K562 (cell line): ENCODE measurements at regions not wholly inside any gene's neighbourhood (a gene's known extent, or its start where the extent isn't known, plus 50 kb on each side); places are given as distances from the start of the nearest gene placed in this dataset.

Experiments used
- ATAC-seq: fragments of 200-7000 bp; cut with Tn5 transposase; 3 replicates; pipeline ENCODE4 v1.9.1; 2020; ENCODE audit warnings: moderate library complexity
- BruUV-seq: library from RNA; stranded (reverse); fragments of 400-500 nt; replicated peaks from 2 replicates; lab custom pipeline; 2021; lab: Mats Ljungman, UMichigan
- CTCF ChIA-PET: fragments of 300-600 bp; formaldehyde crosslinking; extraction: SDS; loops from one replicate; lab custom pipeline; 2021; ENCODE audit warnings: low intra/inter-chr PET ratio; lab: Yijun Ruan, JAX
- POLR2A ChIA-PET: fragments of 300-600, 350-650 bp; sonication (Branson Sonifier 250); formaldehyde crosslinking; extraction: SDS; loops from one replicate; lab custom pipeline; 2021; ENCODE audit warnings: antibody characterized with exemption, inconsistent platforms; lab: Yijun Ruan, JAX
- DNase-seq, 4 experiments: peaks; one replicate each; pipeline versions ENCODE4 v3.0.0 to v3.0.0-alpha.2; 2011 to 2018; ENCODE audit warnings: low spot score in 3 of 4, mixed read lengths in 3 of 4; ENCODE audit errors: extremely low read depth in 1 of 4
- FAIRE-seq: peaks from 2 replicates; lab custom pipeline; 2011; peaks lifted over from hg19 to GRCh38; lab: Jason Lieb, UNC
- H2AFZ ChIP-seq: 2 replicates; pipeline ENCODE4 v1.6.0; 2011; ENCODE audit warnings: low read depth, low read length, control low read depth, inconsistent platforms
- H3K27ac ChIP-seq: fragments of 200-600 bp; 3 replicates; pipeline ENCODE4 v1.8.0; 2011; ENCODE audit warnings: low read depth, mild to moderate bottlenecking, control low read depth, inconsistent platforms, low read length, moderate library complexity, mixed read lengths; ENCODE audit errors: extremely low read depth
- H3K27me3 ChIP-seq, 2 experiments: fragments of 300-600 bp in 1 of 2; 2 replicates in 1 of 2; 3 replicates in 1 of 2; pipeline versions ENCODE4 v1.6.0 to v1.8.0; 2011; ENCODE audit warnings: inconsistent platforms in 2 of 2, low read length in 2 of 2, mild to moderate bottlenecking in 1 of 2, mixed read lengths in 1 of 2, moderate library complexity in 1 of 2; ENCODE audit not compliant: control insufficient read depth in 2 of 2, insufficient read depth in 2 of 2
- H3K36me3 ChIP-seq: fragments of 300-600 bp; 3 replicates; pipeline ENCODE4 v1.8.0; 2011; ENCODE audit warnings: mild to moderate bottlenecking, low read length, inconsistent platforms; ENCODE audit not compliant: control insufficient read depth, insufficient read depth
- H3K4me1 ChIP-seq, 2 experiments: fragments of 200-600 bp in 1 of 2; replicated peaks in 1 of 2; 2 replicates in 1 of 2; 3 replicates in 1 of 2; pipeline versions ENCODE4 v1.5.1 to v1.8.0; 2011; ENCODE audit warnings: inconsistent platforms in 2 of 2, low read length in 2 of 2, mild to moderate bottlenecking in 1 of 2, mixed read lengths in 1 of 2, moderate library complexity in 1 of 2; ENCODE audit not compliant: control insufficient read depth in 2 of 2, insufficient read depth in 2 of 2
- H3K4me2 ChIP-seq: 2 replicates; pipeline ENCODE4 v1.6.1; 2011; ENCODE audit warnings: low read length, control low read depth, inconsistent platforms, mixed read lengths; ENCODE audit not compliant: insufficient read depth
- H3K4me3 ChIP-seq: fragments of 200-600 bp; sonication (generic), shearing (Covaris generic); 2 replicates; pipeline ENCODE4 v1.5.1; 2016; ENCODE audit warnings: control low read depth, inconsistent platforms
- H3K79me2 ChIP-seq: fragments of 200-600 bp; 3 replicates; pipeline ENCODE4 v1.8.0; 2011; ENCODE audit warnings: low read length, inconsistent platforms; ENCODE audit not compliant: control insufficient read depth, insufficient read depth
- H3K9ac ChIP-seq, 2 experiments: 2 replicates each; pipeline versions ENCODE4 v1.6.0 to v1.6.1; 2011; ENCODE audit warnings: low read depth in 2 of 2, low read length in 2 of 2, control low read depth in 1 of 2, inconsistent platforms in 1 of 2, mild to moderate bottlenecking in 1 of 2, mixed read lengths in 1 of 2; ENCODE audit not compliant: insufficient read depth in 1 of 2
- H3K9me1 ChIP-seq: one replicate; pipeline ENCODE4 v1.6.0; 2011; ENCODE audit warnings: inconsistent platforms, mild to moderate bottlenecking, low read length, moderate library complexity; ENCODE audit not compliant: control insufficient read depth, insufficient read depth
- H3K9me3 ChIP-seq: replicated peaks from 2 replicates; pipeline ENCODE4 v1.5.1; 2011; ENCODE audit warnings: low read depth, low read length, inconsistent platforms; ENCODE audit not compliant: control insufficient read depth, insufficient read depth
- H4K20me1 ChIP-seq: replicated peaks from 2 replicates; pipeline ENCODE4 v1.6.1; 2011; ENCODE audit warnings: low read length, inconsistent platforms, mixed read lengths; ENCODE audit not compliant: control insufficient read depth, insufficient read depth
- KDM5B ChIP-seq: fragments of 200-600 bp; sonication (generic); IDR thresholded peaks from 2 replicates; pipeline ENCODE4 v1.6.1; 2012; ENCODE audit warnings: low read depth, mild to moderate bottlenecking, moderate library complexity, low read length, control low read depth, inconsistent platforms; ENCODE audit not compliant: insufficient replicate concordance
- ZKSCAN1 ChIP-seq: fragments of 150-350 bp; IDR thresholded peaks from 2 replicates; pipeline ENCODE4 v1.6.1; 2016; ENCODE audit warnings: low read depth, low read length
- WGBS: fragments of 100-300 bp; shearing (Covaris generic); methylation state at CpG from one replicate; pipeline ENCODE4 v1.1.6; 2016; ENCODE audit warnings: low coverage, mixed read lengths; ENCODE audit not compliant: insufficient coverage; ENCODE audit errors: missing lambda C conversion rate; 5-methylcytosine and 5-hydroxymethylcytosine counted together
- in situ Hi-C: fragments of 300-500 bp; cut with MboI; formaldehyde crosslinking; loops from 4 replicates; pipeline ENCODE4 v1.15.0; 2018; ENCODE audit warnings: inconsistent platforms, mixed read lengths
- intact Hi-C: fragments of 100-400 bp; cut with micrococcal nuclease; formaldehyde crosslinking; loops from 2 replicates; pipeline ENCODE4 v1.14.2; 2022
- TF ChIP-seq, protein P1 (sequence below): fragments of 200-800 bp; sonication (Bioruptor generic); IDR thresholded peaks from 2 replicates; pipeline ENCODE4 v1.6.1; 2017; ENCODE audit warnings: missing genetic modification characterization, missing compliant biosample characterization
- TF ChIP-seq, protein P2 (sequence below): sonication (generic); formaldehyde crosslinking; IDR thresholded peaks from 2 replicates; pipeline ENCODE4 v1.8.1; 2023; ENCODE audit warnings: missing genetic modification reagents, mild to moderate bottlenecking, borderline replicate concordance
- TF ChIP-seq, protein P3 (sequence below): sonication (generic); formaldehyde crosslinking; IDR thresholded peaks from 2 replicates; pipeline ENCODE4 v1.8.1; 2023; ENCODE audit warnings: mild to moderate bottlenecking, missing genetic modification reagents
- TF ChIP-seq, protein P4 (sequence below), 2 experiments: fragments of 450-650 bp in 1 of 2; IDR thresholded peaks; 2 replicates each; pipeline ENCODE4 v1.6.1; 2011 to 2017; ENCODE audit warnings: low read depth in 2 of 2, antibody characterized with exemption in 1 of 2, borderline replicate concordance in 1 of 2, low read length in 1 of 2, mild to moderate bottlenecking in 1 of 2, mixed read lengths in 1 of 2; ENCODE audit not compliant: control insufficient read depth in 1 of 2
- TF ChIP-seq, protein P5 (sequence below): fragments of 450-650 bp; conservative IDR thresholded peaks from 2 replicates; pipeline ENCODE4 v1.6.1; 2016; ENCODE audit warnings: missing genetic modification characterization, low read depth, mild to moderate bottlenecking, control low read depth, missing compliant biosample characterization

DNA sequence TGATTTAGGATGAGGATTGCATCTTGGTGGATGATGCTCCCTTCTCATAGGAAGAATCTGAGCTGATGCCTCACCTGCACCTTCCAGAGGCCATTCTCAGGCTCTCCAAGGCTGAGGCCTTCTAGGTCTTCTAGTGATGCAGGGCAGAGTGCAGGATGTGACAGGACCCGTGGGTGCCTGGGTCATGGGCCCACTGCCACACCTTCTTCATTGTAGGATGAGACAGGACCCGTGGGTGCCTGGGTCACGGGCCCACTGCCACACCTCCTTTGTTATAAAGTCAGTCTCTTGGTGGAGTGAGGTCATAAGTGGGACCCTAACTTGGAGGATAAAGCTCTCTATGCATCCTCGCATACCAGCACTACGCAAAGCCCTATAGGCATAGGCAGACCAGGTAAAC lies 109.9 kb upstream of the TCERG1L start:
- FAIRE-seq (no peak), ATAC-seq (no peak), DNase-seq (no peak)
- H2AFZ ChIP-seq: no peak overlapping the region
- H3K4me3 ChIP-seq: no peak overlapping the region
- H3K9ac ChIP-seq: no peak overlapping the region
- no peaks in the 10 kb centered on the region for H3K9me1 ChIP-seq
- H3K79me2 ChIP-seq: no peaks in the 10 kb centered on the region
- CTCF ChIA-PET: no interaction called here
- H3K4me2 ChIP-seq: no peak overlapping the region
- POLR2A ChIA-PET: no interaction called here
- in situ Hi-C loops: no loop called here
- WGBS: 0% methylated on average over 3 of the region's 5 CpGs
- H3K36me3 ChIP-seq: no peaks in the 10 kb centered on the region
- no peaks in the 10 kb centered on the region for H3K9me3 ChIP-seq
- intact Hi-C loops: no loop called here
- H3K4me1 ChIP-seq: no peaks in the 10 kb centered on the region
- no TSS peak for BruUV-seq
- H3K27ac ChIP-seq: no peak overlapping the region
- H3K27me3 ChIP-seq: peaks cover 0 to 23% of the 10 kb centered on the region in 2 experiments; a peak in 2 of 5 replicates
- no peaks in the 10 kb centered on the region; the same call in 1 of the 2 replicates for H4K20me1 ChIP-seq
- TF ChIP-seq, protein P1, sequence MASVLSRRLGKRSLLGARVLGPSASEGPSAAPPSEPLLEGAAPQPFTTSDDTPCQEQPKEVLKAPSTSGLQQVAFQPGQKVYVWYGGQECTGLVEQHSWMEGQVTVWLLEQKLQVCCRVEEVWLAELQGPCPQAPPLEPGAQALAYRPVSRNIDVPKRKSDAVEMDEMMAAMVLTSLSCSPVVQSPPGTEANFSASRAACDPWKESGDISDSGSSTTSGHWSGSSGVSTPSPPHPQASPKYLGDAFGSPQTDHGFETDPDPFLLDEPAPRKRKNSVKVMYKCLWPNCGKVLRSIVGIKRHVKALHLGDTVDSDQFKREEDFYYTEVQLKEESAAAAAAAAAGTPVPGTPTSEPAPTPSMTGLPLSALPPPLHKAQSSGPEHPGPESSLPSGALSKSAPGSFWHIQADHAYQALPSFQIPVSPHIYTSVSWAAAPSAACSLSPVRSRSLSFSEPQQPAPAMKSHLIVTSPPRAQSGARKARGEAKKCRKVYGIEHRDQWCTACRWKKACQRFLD (CRISPR knock-in tag): no peak
- TF ChIP-seq ZKSCAN1 (no peak), KDM5B (no peak)
- TF ChIP-seq, protein P2, sequence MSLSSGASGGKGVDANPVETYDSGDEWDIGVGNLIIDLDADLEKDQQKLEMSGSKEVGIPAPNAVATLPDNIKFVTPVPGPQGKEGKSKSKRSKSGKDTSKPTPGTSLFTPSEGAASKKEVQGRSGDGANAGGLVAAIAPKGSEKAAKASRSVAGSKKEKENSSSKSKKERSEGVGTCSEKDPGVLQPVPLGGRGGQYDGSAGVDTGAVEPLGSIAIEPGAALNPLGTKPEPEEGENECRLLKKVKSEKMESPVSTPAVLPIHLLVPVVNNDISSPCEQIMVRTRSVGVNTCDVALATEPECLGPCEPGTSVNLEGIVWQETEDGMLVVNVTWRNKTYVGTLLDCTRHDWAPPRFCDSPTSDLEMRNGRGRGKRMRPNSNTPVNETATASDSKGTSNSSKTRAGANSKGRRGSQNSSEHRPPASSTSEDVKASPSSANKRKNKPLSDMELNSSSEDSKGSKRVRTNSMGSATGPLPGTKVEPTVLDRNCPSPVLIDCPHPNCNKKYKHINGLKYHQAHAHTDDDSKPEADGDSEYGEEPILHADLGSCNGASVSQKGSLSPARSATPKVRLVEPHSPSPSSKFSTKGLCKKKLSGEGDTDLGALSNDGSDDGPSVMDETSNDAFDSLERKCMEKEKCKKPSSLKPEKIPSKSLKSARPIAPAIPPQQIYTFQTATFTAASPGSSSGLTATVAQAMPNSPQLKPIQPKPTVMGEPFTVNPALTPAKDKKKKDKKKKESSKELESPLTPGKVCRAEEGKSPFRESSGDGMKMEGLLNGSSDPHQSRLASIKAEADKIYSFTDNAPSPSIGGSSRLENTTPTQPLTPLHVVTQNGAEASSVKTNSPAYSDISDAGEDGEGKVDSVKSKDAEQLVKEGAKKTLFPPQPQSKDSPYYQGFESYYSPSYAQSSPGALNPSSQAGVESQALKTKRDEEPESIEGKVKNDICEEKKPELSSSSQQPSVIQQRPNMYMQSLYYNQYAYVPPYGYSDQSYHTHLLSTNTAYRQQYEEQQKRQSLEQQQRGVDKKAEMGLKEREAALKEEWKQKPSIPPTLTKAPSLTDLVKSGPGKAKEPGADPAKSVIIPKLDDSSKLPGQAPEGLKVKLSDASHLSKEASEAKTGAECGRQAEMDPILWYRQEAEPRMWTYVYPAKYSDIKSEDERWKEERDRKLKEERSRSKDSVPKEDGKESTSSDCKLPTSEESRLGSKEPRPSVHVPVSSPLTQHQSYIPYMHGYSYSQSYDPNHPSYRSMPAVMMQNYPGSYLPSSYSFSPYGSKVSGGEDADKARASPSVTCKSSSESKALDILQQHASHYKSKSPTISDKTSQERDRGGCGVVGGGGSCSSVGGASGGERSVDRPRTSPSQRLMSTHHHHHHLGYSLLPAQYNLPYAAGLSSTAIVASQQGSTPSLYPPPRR (CRISPR knock-in tag): no peak
- TF ChIP-seq, protein P3, sequence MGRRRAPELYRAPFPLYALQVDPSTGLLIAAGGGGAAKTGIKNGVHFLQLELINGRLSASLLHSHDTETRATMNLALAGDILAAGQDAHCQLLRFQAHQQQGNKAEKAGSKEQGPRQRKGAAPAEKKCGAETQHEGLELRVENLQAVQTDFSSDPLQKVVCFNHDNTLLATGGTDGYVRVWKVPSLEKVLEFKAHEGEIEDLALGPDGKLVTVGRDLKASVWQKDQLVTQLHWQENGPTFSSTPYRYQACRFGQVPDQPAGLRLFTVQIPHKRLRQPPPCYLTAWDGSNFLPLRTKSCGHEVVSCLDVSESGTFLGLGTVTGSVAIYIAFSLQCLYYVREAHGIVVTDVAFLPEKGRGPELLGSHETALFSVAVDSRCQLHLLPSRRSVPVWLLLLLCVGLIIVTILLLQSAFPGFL (CRISPR knock-in tag): no peak
- TF ChIP-seq, protein P4, sequence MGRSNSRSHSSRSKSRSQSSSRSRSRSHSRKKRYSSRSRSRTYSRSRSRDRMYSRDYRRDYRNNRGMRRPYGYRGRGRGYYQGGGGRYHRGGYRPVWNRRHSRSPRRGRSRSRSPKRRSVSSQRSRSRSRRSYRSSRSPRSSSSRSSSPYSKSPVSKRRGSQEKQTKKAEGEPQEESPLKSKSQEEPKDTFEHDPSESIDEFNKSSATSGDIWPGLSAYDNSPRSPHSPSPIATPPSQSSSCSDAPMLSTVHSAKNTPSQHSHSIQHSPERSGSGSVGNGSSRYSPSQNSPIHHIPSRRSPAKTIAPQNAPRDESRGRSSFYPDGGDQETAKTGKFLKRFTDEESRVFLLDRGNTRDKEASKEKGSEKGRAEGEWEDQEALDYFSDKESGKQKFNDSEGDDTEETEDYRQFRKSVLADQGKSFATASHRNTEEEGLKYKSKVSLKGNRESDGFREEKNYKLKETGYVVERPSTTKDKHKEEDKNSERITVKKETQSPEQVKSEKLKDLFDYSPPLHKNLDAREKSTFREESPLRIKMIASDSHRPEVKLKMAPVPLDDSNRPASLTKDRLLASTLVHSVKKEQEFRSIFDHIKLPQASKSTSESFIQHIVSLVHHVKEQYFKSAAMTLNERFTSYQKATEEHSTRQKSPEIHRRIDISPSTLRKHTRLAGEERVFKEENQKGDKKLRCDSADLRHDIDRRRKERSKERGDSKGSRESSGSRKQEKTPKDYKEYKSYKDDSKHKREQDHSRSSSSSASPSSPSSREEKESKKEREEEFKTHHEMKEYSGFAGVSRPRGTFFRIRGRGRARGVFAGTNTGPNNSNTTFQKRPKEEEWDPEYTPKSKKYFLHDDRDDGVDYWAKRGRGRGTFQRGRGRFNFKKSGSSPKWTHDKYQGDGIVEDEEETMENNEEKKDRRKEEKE (IDR thresholded peaks at IDR 0.05; ENCODE audit: borderline replicate concordance in 1 of 2, control insufficient read depth in 1 of 2, low read depth in 2 of 2, low read length in 1 of 2): no peak
- TF ChIP-seq, protein P5, sequence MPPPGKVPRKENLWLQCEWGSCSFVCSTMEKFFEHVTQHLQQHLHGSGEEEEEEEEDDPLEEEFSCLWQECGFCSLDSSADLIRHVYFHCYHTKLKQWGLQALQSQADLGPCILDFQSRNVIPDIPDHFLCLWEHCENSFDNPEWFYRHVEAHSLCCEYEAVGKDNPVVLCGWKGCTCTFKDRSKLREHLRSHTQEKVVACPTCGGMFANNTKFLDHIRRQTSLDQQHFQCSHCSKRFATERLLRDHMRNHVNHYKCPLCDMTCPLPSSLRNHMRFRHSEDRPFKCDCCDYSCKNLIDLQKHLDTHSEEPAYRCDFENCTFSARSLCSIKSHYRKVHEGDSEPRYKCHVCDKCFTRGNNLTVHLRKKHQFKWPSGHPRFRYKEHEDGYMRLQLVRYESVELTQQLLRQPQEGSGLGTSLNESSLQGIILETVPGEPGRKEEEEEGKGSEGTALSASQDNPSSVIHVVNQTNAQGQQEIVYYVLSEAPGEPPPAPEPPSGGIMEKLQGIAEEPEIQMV (tag): no peak
